Epithelial cell of esophagus (primary cell): ENCODE measurements at regions not wholly inside any gene's neighbourhood (a gene's known extent, or its start where the extent isn't known, plus 50 kb on each side); places are given as distances from the start of the nearest gene placed in this dataset.
"Not testable (repeated sequence)": the region's sequence is repeated elsewhere in the genome, so short reads cannot be mapped to it uniquely, and the experiment has no call there.

Source experiments
- DNase-seq: peaks from one replicate; pipeline ENCODE4 v3.0.0; 2010; ENCODE audit warnings: low read depth
- H3K4me3 ChIP-seq: 2 replicates; pipeline ENCODE4 v1.5.1; 2011; ENCODE audit warnings: mild to moderate bottlenecking, low read length, control low read depth
- CTCF ChIP-seq: IDR thresholded peaks from 2 replicates; pipeline ENCODE4 v1.5.1; 2011; ENCODE audit warnings: low read depth, mild to moderate bottlenecking, low read length, control low read depth, inconsistent platforms; ENCODE audit not compliant: insufficient read depth; ENCODE audit errors: missing control alignments

- no peak overlapping the region for H3K4me3 ChIP-seq
- peak; percentile 49 for TF ChIP-seq CTCF
- peak; percentile 53 for DNase-seq
These were observed 70.3 kb downstream of the ARL9 start for GRCh38 chr4:56575820-56576429.

- DNase-seq, H3K4me3 ChIP-seq: not testable (repeated sequence)
These were observed 86.8 kb downstream of the ARL9 start for GRCh38 chr4:56592417-56592816.
